ENCODE measurements at regions not wholly inside any gene's neighbourhood (a gene's known extent, or its start where the extent isn't known, plus 50 kb on each side); places are given as distances from the start of the nearest gene placed in this dataset.

- TF ChIP-seq CTCF (IDR thresholded peaks at IDR 0.05) (no peak), EP300 (IDR thresholded peaks at IDR 0.05) (no peak), POLR2A (IDR thresholded peaks at IDR 0.05) (no peak)
These were observed 1944.2 kb upstream of the NUDT12 start for GRCh38 chr5:105506692-105507277.

Measured in stomach (tissue), 4 donors.